DMS79 (cell line): ENCODE measurements at regions not wholly inside any gene's neighbourhood (a gene's known extent, or its start where the extent isn't known, plus 50 kb on each side); places are given as distances from the start of the nearest gene placed in this dataset.
A peak's percentile ranks its signal among the peaks of the same experiment; 100 is the strongest.
"Not testable (repeated sequence)": the region's sequence is repeated elsewhere in the genome, so short reads cannot be mapped to it uniquely, and the experiment has no call there.

ENCODE experiments used
- DNase-seq: peaks from one replicate; lab custom pipeline; 2025; lab: John Stamatoyannopoulos, UW

GRCh38 chr6:14520029-14520428 lies 402.5 kb downstream of the CD83 start:
- DNase-seq: no peak

GRCh38 chr6:14520536-14520935 lies 403.0 kb downstream of the CD83 start:
- DNase-seq: no peak

GRCh38 chr6:14521141-14521540 lies 403.6 kb downstream of the CD83 start:
- no peak for DNase-seq

- not testable (repeated sequence) for DNase-seq
Measured at GRCh38 chr6:14521861-14522260, 404.3 kb downstream of the CD83 start.

- DNase-seq: no peak
Measured at GRCh38 chr6:14524319-14524718, 406.7 kb downstream of the CD83 start.

DNA sequence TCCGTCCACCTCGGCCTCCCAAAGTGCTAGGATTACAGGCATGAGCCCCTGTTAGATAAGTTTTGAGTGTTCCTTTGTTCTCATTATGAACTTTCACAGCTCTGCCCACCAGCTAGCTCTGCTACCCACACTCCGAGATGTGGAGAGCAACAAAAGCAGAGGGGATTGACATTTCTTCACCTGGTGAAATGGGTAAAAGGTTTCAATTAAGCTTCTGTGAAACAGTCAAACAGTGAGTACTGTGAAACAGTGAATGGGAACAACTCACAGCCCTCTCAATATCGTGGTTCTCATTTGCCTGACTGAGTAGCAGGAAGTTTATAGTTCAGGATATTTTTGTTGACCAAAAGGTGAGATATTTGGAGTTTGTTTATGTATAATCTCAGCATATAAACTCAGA lies 412.8 kb downstream of the CD83 start:
- DNase-seq: no peak

DNA sequence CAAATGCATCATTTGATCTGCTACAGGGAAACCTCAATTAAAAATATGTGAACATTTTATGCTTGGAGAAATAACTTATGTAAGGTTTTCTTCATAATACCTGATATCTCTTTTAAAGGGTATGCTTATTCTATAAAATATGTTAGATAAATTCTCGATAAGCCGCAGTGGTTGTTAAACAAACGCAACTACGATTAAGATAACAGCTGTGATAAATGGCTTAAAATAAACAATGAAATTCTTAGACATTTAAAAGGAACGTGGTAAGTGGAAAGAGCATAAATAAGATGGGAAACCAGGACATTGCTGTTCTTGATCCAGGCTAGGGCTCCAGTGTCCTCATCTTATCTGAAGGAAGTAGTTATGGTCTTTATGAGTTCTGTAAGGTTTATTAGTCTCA lies 415.9 kb downstream of the CD83 start:
- no peak for DNase-seq

GRCh38 chr6:14537030-14537429 lies 419.5 kb downstream of the CD83 start:
- no peak for DNase-seq

DNA sequence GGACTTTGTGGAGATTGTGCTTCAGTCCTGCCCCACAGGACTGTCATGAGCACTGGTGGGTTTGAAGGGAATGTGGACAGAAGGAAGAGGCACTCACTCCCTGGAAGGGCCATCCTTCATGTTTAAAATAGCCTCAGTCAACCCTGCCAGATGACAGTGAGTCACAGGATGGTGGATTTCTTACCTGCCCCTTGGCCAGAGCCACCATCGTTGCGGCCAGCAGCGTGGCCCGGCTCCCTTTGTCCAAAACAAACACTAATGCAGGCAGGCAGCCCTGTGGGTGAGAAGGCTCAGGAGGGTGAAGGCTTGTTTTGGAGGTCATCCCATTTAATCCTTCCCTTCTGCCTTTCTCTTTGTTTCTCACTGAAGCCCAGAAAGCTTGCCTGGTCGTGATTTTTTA lies 422.7 kb downstream of the CD83 start:
- DNase-seq: no peak

DNA sequence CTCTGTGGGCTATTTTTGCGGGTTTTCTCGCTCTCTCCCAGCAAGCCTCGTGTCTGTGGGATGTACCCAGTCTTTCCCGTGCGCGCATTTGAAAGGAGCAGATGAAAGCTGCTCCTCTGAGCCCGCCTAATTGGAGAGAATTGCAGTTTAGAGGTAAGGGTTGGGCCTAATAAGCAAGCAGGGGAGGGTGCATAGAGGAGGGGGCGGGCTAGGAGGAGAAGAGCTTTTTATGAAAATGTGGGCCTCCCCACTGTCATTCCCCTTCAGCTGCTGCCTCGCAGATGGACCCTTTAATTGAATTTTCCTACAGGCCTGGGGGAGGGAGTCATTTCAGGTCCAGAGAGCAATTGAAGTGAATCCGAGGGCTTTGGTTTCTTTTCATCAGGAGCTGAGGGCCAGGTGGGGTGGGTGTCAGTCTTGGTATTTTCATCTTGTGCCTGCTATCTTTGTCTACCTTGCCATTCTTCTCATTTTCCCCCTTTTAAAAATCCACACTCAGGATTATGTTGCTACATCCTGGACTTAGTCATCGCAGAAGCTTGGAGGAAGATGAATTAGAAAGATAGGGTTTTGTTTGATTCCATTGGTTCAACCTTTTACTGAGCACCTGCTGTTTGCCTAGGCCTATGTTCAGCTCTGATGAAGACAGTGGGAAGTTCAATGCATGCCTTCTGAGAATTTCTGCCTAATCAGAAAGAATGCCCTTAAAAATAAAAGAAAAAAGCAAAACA lies 423.4 kb downstream of the CD83 start:
- DNase-seq: no peak

DNA sequence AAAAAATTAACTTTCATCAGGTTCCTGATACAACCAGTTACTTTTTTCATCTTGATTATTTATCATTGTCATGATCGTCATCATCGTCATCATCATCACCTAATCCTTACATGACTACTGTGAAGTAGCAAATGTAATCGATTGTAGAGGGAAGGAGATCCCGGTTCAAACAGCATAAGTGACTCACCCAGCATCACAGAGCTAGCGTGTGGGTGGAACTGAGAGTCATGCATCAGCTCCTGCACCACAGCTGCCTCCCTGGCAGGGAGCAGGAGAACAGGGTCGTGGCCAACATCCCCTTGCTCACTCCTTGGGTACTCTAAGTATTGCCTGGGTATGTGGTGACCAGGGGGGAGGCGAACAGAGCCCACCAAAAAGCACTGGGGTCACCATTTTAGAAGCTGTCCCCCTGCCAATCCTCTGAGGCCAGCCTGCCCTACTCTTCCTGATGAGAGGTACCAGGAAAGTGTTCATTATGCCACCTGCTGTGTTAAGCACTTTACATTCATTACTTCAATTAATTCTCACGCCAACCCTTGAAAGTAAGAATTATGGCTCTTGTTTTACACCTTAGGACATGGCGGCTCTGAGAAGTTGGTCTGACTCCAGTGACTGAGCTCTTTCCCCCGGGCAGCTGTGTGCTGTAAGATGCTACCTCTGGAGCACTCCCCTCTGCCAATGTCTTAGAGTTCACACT lies 425.2 kb downstream of the CD83 start:
- DNase-seq: peak; percentile 58

DNA sequence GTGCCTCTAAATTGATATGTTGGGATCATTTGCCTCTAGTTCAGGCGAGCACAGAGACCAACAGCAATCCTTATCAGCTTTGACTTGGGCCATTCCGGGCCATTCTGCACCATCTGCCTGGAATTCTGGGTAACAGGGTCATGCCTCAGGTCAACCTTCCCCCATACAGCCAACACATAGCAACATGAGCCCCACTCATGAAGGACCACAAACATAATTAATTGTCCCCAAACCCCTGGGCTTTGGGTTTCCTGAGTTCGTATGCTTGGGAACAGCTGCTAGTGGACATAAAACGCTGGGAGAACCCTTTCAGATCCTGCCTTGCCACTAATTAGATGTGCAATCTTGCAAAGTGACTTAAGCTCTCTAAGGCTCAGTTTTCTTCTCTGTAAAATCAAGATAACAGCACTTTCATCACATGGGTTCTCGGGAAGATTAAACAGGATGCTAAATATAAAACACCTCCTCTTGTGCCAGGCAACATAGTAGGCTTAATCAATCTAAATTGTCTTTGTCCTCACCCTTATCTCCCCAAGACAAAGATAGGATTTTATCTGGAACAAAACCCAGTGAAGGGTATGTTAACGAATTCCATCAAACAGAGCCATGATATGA lies 426.5 kb downstream of the CD83 start:
- DNase-seq: peak; percentile 27

DNA sequence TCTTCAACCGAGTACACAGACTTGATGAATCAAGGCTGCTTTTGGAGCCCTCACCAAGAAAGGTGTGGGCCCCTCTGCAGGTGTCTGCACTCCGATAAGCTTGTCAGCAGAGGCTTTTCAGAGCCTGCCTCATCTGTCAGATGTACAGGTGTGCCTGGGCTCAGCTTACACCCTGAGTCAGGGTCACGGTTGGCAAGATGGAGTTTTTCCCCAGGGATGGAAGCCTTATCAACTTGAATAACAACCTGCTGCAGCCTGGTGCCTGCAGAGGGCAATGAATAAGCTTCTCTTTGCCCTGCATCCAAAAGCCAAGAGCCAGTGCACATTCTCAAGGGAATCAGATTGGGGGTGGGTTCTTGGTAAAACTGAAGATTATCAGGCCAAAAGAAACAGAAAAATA lies 427.1 kb downstream of the CD83 start:
- DNase-seq: peak; percentile 58

- no peak for DNase-seq
Measured at GRCh38 chr6:14545496-14545895, 427.9 kb downstream of the CD83 start.

- no peak for DNase-seq
Measured at GRCh38 chr6:14546036-14546435, 428.5 kb downstream of the CD83 start.

DNA sequence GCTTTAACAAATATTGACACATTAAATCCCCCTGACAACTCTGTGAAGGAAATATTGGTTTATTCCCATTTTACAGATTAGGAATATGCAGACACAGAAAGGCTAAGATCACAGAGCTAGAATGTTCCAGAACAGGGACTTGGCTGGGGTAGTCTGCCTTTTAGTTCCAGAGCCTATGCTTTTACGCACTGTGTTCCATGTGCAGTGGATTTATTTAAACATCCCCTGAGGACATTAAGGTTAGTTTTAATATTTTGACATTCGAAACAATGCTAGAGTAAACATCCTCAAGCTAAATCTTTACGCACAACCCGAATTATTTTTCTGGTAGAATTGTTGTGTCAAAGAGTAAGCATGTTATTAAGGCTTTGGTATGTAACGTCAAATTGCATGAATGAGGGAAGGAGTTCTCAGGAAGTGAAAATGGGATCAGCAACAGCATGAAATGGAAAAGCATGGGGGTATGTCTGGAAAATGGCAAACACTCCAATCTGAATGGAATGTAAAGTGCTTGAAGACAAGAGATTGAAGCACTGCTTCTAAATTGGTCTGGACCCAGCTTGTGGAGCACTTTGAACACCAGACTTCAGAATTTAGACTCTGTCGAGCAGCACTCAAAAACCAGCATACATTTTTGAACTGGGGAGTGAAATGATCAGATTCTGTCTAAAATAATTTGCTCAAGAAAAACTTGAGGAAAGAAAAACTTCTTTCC lies 429.9 kb downstream of the CD83 start:
- no peak for DNase-seq

GRCh38 chr6:14549304-14549770 lies 431.8 kb downstream of the CD83 start:
- peak; percentile 63 for DNase-seq

DNA sequence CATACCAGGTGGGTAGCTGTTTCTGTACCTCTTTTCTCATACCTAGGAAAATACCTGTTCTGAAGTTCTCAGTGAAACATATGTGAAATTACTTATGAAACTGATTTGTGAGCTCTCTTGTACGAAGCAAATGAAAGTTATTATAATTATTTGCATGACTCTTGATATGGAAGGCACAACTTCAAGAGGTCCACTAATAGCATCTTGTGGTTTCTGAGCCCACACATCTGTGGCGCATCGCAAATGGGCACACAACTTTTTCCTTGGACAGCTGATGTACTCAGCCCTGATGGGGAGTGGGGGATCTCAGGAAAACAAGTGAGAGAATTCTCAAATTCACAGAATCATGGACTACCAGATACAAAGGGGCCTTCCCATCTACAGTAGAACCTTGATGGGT lies 432.3 kb downstream of the CD83 start:
- DNase-seq: no peak

GRCh38 chr6:14550410-14550809 lies 432.8 kb downstream of the CD83 start:
- DNase-seq: no peak

DNA sequence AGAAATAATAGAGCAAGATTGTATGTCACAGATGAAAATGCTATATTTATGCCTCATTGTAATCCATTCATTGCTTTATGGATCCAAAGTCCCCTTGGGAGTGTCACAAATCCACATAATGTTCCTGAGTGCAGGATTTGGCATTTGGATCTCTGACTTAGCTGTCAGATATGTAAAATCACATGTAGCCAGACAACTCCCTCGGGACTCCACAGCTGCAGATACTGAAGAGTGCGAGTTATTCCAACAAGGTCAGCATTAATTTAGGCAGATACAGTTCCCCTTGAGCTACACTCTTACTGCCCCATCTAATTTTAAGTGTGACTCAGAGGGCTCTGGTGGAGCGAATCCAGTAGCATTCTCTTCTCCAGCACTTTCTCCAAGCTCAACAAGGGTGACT lies 433.2 kb downstream of the CD83 start:
- no peak for DNase-seq

GRCh38 chr6:14551601-14552000 lies 434.0 kb downstream of the CD83 start:
- DNase-seq: not testable (repeated sequence)

GRCh38 chr6:14552891-14553290 lies 435.3 kb downstream of the CD83 start:
- no peak for DNase-seq

DNA sequence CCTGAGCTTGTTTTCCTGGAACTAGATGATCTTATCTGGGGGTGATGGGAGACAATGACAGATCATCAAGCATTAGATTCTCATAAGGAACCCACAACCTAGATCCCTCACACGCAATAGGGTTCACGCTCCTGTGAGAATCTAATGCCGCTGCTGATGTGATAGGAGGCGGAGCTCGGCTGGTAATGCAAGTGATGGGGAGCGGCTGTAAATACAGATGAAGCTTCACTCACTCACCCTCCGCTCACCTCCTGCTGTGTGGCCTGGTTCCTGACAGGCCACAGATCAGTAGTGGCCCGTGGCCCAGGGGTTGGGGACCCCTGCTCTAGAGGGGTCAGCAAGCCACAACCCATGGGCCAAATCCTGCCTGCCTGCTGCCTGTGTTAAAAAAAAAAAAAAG lies 435.9 kb downstream of the CD83 start:
- no peak for DNase-seq
